ENCODE measurements at regions not wholly inside any gene's neighbourhood (a gene's known extent, or its start where the extent isn't known, plus 50 kb on each side); places are given as distances from the start of the nearest gene placed in this dataset.

DNA sequence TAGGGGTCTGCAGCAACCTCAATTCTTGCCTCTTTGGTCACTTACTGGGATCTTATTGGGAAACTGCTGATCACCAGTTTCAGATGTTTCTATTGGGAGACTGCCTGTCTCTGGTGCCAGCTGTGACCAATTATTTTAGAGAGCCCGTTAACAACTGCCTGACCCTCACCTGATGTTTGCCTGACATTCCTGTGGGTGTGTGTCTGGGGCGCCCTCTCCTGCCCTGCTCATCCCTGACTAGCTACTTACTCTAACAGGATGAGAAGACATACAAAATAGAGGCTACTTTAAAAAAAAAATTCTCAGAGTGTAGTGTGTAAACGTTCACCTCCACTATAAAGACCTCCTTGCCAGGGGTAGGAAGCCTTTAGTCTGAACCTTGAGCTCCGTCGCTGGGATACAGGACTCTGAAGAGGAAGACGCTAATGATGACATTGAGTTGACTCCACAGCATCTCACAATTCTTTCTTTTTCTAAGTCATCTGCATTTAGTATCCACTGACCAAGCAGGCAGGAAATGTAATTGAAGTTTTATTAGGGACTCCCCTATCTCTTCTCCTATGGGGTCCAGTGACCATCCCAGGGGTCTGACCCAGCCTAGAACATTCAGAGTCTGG lies 54.6 kb upstream of the DDR1 start:
- Histone ChIP-seq H3K4me3 (no peak overlapping the region), H3K36me3 (ENCODE audit: control insufficient read depth in 2 of 2, insufficient read depth in 2 of 2, low read length in 1 of 2) (no peaks in the 10 kb centered on the region), H3K27me3 (replicated peaks in 1 of 2; ENCODE audit: control insufficient read depth in 2 of 2, insufficient read depth in 2 of 2, low read length in 1 of 2) (no peaks in the 10 kb centered on the region; a peak in 1 of 4 replicates), H3K79me2 (ENCODE audit: control insufficient read depth, insufficient read depth, low read length) (no peaks in the 10 kb centered on the region), H3K4me2 (ENCODE audit: control insufficient read depth, insufficient read depth) (no peak overlapping the region), H3K9me3 (replicated peaks; ENCODE audit: control insufficient read depth, insufficient read depth, low read length) (no peaks in the 10 kb centered on the region), H3K27ac (ENCODE audit: control insufficient read depth, insufficient read depth) (no peak overlapping the region), H2AFZ (ENCODE audit: control insufficient read depth, low read depth, low read length) (no peak overlapping the region), H3K9ac (ENCODE audit: control insufficient read depth, insufficient read depth, low read length) (no peak overlapping the region), H3K4me1 (ENCODE audit: control insufficient read depth, insufficient read depth, low read length) (peaks cover 13% of the 10 kb centered on the region), H4K20me1 (ENCODE audit: control insufficient read depth, insufficient read depth) (no peaks in the 10 kb centered on the region)
- in situ Hi-C loops (cut with MboI), result loop anchor here (5.0 kb wide), 1 partner anchor 248 kb away; no protein-coding TSS in a partner anchor
- ChIA-PET CTCF (interaction anchor here (0.5 to 7.6 kb wide), 24 partner anchors 9 to 280 kb away, joined by 3 to 122 read pairs (median 6); partner anchors contain the start of genes DDR1, IER3 and VARS2), POLR2A (interaction anchor here (0.8 to 3.6 kb wide), 6 partner anchors 13 to 84 kb away, joined by 3 to 19 read pairs (median 6); partner anchors contain the start of gene VARS2), SMC1A (ENCODE audit: uncharacterized antibody, unreplicated experiment) (interaction anchor here (0.7 to 13.4 kb wide), 15 partner anchors 9 to 250 kb away, joined by 3 to 141 read pairs (median 8); partner anchors contain the start of genes DDR1 and VARS2), RAD21 (ENCODE audit: unreplicated experiment) (interaction anchor here (0.8 to 8.7 kb wide), 12 partner anchors 14 to 261 kb away, joined by 3 to 144 read pairs (median 6); partner anchors contain the start of genes DDR1 and VARS2)
- intact Hi-C loops (cut with micrococcal nuclease; ENCODE audit: unreplicated experiment), result loop anchor here (5.0 kb wide), 1 partner anchor 147 kb away; no protein-coding TSS in a partner anchor
- BruUV-seq (replicated peaks), result no TSS peak
- FAIRE-seq (no peak), ATAC-seq (0 out of 3 replicates have a peak, but pooled peaks have one; percentile 10), DNase-seq (ENCODE audit: low read depth, low spot score) (no peak)
- WGBS (ENCODE audit: insufficient coverage, insufficient replicate concordance, low lambda C conversion rate, missing lambda C conversion rate), result 69% methylated on average over 6 of the region's 6 CpGs
- 0 out of 2 replicates have a peak, but pooled peaks have one; percentile 3 for TF ChIP-seq SMC3 (IDR thresholded peaks at IDR 0.05; ENCODE audit: borderline replicate concordance, low read length)
- no peak for TF ChIP-seq MXI1 (IDR thresholded peaks at IDR 0.05; ENCODE audit: low read depth, low read length)
- no peak for TF ChIP-seq CHD1 (IDR thresholded peaks at IDR 0.05; ENCODE audit: low read depth, low read length)
- no peak for TF ChIP-seq NBN (IDR thresholded peaks at IDR 0.05)
- TF ChIP-seq ZSCAN29 (IDR thresholded peaks at IDR 0.05), result no peak
- TF ChIP-seq, protein P1, sequence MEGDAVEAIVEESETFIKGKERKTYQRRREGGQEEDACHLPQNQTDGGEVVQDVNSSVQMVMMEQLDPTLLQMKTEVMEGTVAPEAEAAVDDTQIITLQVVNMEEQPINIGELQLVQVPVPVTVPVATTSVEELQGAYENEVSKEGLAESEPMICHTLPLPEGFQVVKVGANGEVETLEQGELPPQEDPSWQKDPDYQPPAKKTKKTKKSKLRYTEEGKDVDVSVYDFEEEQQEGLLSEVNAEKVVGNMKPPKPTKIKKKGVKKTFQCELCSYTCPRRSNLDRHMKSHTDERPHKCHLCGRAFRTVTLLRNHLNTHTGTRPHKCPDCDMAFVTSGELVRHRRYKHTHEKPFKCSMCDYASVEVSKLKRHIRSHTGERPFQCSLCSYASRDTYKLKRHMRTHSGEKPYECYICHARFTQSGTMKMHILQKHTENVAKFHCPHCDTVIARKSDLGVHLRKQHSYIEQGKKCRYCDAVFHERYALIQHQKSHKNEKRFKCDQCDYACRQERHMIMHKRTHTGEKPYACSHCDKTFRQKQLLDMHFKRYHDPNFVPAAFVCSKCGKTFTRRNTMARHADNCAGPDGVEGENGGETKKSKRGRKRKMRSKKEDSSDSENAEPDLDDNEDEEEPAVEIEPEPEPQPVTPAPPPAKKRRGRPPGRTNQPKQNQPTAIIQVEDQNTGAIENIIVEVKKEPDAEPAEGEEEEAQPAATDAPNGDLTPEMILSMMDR (IDR thresholded peaks at IDR 0.05 in 2 of 3, conservative IDR thresholded peaks at IDR 0.05 in 1 of 3; ENCODE audit: control insufficient read depth in 2 of 3, extremely low read depth in 1 of 3, insufficient read depth in 1 of 3, low read depth in 3 of 3, low read length in 3 of 3), result peak in 1 of 3 experiments; percentile 27; a peak in 1 of 6 replicates

Measured in GM12878 (cell line).